Muscle layer of duodenum (tissue), 2 donors: ENCODE measurements at regions not wholly inside any gene's neighbourhood (a gene's known extent, or its start where the extent isn't known, plus 50 kb on each side); places are given as distances from the start of the nearest gene placed in this dataset.
"Not testable (repeated sequence)": the region's sequence is repeated elsewhere in the genome, so short reads cannot be mapped to it uniquely, and the experiment has no call there.

Experiments used
- H3K27ac ChIP-seq: one replicate; pipeline ENCODE4 v1.7.0; 2013; ENCODE audit warnings: mild to moderate bottlenecking, low read length
- H3K27me3 ChIP-seq: one replicate; pipeline ENCODE4 v1.7.0; 2013; ENCODE audit warnings: low read depth, mild to moderate bottlenecking, control low read depth, low read length
- H3K36me3 ChIP-seq, 2 donors: one replicate each; pipeline ENCODE4 v1.7.0; 2013; ENCODE audit warnings: low read length in 2 of 2, control low read depth in 1 of 2, mild to moderate bottlenecking in 1 of 2; ENCODE audit not compliant: insufficient read depth in 2 of 2, control insufficient read depth in 1 of 2
- H3K4me1 ChIP-seq, 2 donors: one replicate each; pipeline ENCODE4 v1.7.0; 2013; ENCODE audit warnings: low read length in 2 of 2, mild to moderate bottlenecking in 2 of 2, control low read depth in 1 of 2, moderate library complexity in 1 of 2; ENCODE audit not compliant: insufficient read depth in 2 of 2, control insufficient read depth in 1 of 2
- H3K4me3 ChIP-seq, 2 donors: one replicate each; pipeline ENCODE4 v1.7.0; 2013; ENCODE audit warnings: low read length in 2 of 2, low read depth in 1 of 2, mild to moderate bottlenecking in 1 of 2
- H3K9me3 ChIP-seq, 2 donors: one replicate each; pipeline ENCODE4 v1.7.0; 2013; ENCODE audit warnings: low read length in 2 of 2, control low read depth in 1 of 2, mild to moderate bottlenecking in 1 of 2; ENCODE audit not compliant: control insufficient read depth in 1 of 2
- donor health status: healthy.

- H3K4me3 ChIP-seq = no peak overlapping the region
- H3K27ac ChIP-seq = no peak overlapping the region
- no peaks in the 10 kb centered on the region for H3K4me1 ChIP-seq
- H3K9me3 ChIP-seq = no peaks in the 10 kb centered on the region
- H3K36me3 ChIP-seq = no peaks in the 10 kb centered on the region
- no peaks in the 10 kb centered on the region for H3K27me3 ChIP-seq
These were observed 189.8 kb upstream of the CDH5 start for GRCh38 chr16:66176731-66177130.

DNA sequence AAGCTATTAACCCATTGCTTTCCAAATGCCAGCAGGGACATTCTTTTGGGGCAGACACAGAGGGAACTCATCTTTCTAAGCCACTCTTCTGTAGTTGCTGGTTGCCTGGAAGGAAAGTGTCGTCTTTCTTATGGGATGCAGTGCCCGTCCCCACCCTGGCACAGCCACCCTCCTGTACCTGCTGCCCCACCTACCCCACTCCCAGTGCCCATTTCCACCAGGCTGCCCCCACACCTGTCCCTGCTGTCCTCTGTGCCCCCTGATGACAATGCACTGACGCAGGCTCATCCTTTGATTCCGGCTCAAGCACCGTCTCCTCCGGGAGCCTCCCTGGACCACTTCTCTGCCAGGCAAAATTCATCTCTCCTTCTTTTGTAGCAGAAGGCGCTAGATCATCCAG, 190.4 kb upstream of the CDH5 start:
- Histone ChIP-seq H3K27me3 (no peaks in the 10 kb centered on the region), H3K9me3 (no peaks in the 10 kb centered on the region), H3K27ac (no peak overlapping the region), H3K4me1 (no peaks in the 10 kb centered on the region), H3K4me3 (no peak overlapping the region), H3K36me3 (no peaks in the 10 kb centered on the region)

GRCh38 chr16:66175636-66176035, 190.9 kb upstream of the CDH5 start:
- H3K4me3 ChIP-seq = no peak overlapping the region
- no peaks in the 10 kb centered on the region for H3K4me1 ChIP-seq
- no peaks in the 10 kb centered on the region for H3K27me3 ChIP-seq
- no peak overlapping the region for H3K27ac ChIP-seq
- no peaks in the 10 kb centered on the region for H3K36me3 ChIP-seq
- H3K9me3 ChIP-seq = no peaks in the 10 kb centered on the region

- H3K4me3 ChIP-seq = no peak overlapping the region
- no peak overlapping the region for H3K27ac ChIP-seq
- H3K36me3 ChIP-seq = no peaks in the 10 kb centered on the region
- no peaks in the 10 kb centered on the region for H3K4me1 ChIP-seq
- H3K9me3 ChIP-seq = no peaks in the 10 kb centered on the region
- H3K27me3 ChIP-seq = no peaks in the 10 kb centered on the region
These were observed 191.4 kb upstream of the CDH5 start for GRCh38 chr16:66175058-66175457.

GRCh38 chr16:66173796-66174195, 192.7 kb upstream of the CDH5 start:
- H3K27me3 ChIP-seq, H3K9me3 ChIP-seq, H3K27ac ChIP-seq, H3K4me1 ChIP-seq, H3K36me3 ChIP-seq, H3K4me3 ChIP-seq: not testable (repeated sequence)

DNA sequence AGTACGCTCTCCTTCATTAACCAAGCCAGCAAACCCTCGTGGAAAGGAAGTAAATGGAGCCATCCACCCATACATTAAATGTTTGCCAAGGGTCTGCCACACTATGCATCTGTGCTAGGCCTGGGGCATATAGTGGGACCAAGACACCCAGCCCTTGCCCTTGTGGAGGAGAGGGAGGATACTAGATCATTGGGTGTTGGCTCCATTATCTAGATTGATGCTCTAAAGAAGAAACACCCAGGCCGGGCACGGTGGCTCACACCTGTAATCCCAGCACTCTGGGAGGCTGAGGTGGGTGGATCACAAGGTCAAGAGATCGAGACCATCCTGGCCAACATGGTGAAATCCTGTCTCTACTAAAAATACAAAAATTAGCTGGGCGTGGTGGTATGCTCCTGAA, 193.3 kb upstream of the CDH5 start:
- not testable (repeated sequence) for H3K4me1 ChIP-seq, H3K27ac ChIP-seq, H3K27me3 ChIP-seq, H3K36me3 ChIP-seq, H3K9me3 ChIP-seq, H3K4me3 ChIP-seq

DNA sequence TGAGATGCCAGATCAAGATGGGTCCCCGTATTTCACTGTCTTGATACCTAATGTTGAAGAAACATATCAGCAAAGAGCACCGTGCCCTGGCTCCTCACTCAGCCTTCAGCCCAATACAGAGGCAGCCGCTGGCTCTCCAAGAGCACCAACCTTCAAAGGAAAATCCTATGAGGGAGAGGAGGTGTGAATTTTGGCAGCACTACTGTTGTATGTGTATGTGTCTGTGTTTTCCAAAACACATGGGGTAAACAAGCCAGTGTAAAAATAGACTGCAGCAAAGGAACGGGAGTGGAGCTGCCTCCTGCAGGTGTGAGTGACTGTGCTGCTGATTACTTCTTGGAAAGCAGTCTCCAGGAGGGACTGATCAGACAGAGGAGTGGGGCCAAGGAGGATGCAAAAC, 194.0 kb upstream of the CDH5 start:
- Histone ChIP-seq H3K27ac (no peak overlapping the region), H3K9me3 (no peaks in the 10 kb centered on the region), H3K4me1 (no peaks in the 10 kb centered on the region), H3K36me3 (no peaks in the 10 kb centered on the region), H3K27me3 (no peaks in the 10 kb centered on the region), H3K4me3 (no peak overlapping the region)

GRCh38 chr16:66171578-66171977, 194.9 kb upstream of the CDH5 start:
- Histone ChIP-seq H3K27me3 (no peaks in the 10 kb centered on the region), H3K4me1 (no peaks in the 10 kb centered on the region), H3K36me3 (no peaks in the 10 kb centered on the region), H3K4me3 (no peak overlapping the region), H3K27ac (no peak overlapping the region), H3K9me3 (no peaks in the 10 kb centered on the region)

DNA sequence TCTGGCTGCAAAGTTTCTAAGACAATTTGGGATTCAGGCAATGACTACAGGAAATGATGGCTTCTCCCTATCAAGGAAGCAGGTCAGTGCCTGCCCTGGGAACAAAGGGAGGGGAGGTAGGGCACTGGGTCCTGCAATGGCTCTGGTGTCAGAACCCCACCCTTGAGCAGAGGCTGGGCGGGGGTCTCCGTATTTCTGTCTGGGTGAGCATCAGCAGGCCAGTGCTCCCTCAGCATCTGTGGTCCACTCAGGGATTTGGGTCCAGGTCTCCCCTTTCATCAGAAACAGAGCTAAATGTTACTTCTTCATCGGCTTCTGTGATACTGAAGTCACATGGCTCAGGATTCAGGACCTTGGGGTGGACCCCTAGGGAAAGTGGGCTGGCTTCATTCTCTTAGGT, 195.5 kb upstream of the CDH5 start:
- no peaks in the 10 kb centered on the region for H3K4me1 ChIP-seq
- H3K36me3 ChIP-seq = no peaks in the 10 kb centered on the region
- H3K27me3 ChIP-seq = no peaks in the 10 kb centered on the region
- H3K9me3 ChIP-seq = no peaks in the 10 kb centered on the region
- H3K27ac ChIP-seq = no peak overlapping the region
- no peak overlapping the region for H3K4me3 ChIP-seq

- no peak overlapping the region for H3K27ac ChIP-seq
- no peaks in the 10 kb centered on the region for H3K27me3 ChIP-seq
- no peaks in the 10 kb centered on the region for H3K9me3 ChIP-seq
- H3K36me3 ChIP-seq = no peaks in the 10 kb centered on the region
- H3K4me1 ChIP-seq = no peaks in the 10 kb centered on the region
- no peak overlapping the region for H3K4me3 ChIP-seq
These were observed 196.7 kb upstream of the CDH5 start for GRCh38 chr16:66169817-66170216.

- no peak overlapping the region for H3K27ac ChIP-seq
- H3K4me3 ChIP-seq = no peak overlapping the region
- H3K36me3 ChIP-seq = no peaks in the 10 kb centered on the region
- H3K4me1 ChIP-seq = no peaks in the 10 kb centered on the region
- H3K27me3 ChIP-seq = no peaks in the 10 kb centered on the region
- no peaks in the 10 kb centered on the region for H3K9me3 ChIP-seq
These were observed 197.7 kb upstream of the CDH5 start for GRCh38 chr16:66168777-66169176.

DNA sequence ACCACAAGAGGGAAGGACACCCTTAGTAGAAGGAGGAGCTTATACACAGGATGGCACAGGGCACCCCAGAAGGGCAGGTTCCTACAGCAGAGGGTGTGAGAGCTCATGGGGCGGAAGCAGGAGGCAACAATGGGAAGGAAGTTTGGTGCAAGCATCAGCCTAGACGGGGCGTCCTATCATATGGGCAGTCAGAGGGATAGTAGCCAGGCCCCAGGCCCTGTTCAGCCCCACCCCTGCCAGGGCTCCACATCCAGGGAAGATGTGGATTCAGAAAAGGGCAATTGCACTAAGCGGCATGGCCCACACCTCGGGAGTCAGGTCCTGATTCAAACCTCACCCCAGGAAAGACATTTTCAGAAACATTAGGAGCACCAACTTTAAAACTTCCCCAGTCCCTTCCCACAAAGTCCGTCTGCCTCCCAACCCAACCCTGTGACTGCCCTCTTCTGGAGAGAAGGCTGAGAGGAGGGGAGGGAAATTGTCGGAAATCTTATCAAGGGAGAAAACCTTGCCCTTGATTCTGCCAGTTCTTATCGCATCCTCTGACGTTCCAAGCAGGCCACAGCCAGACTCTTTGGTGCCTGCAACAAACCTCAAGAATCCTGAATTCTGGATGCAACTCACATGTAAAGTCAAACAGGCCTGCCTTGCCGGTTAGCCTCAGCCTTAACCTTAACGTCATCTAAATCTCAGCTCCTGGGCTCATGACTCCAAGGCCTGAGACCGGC, 198.8 kb upstream of the CDH5 start:
- Histone ChIP-seq H3K27me3 (no peaks in the 10 kb centered on the region), H3K4me1 (no peaks in the 10 kb centered on the region), H3K9me3 (no peaks in the 10 kb centered on the region), H3K36me3 (no peaks in the 10 kb centered on the region), H3K27ac (no peak overlapping the region), H3K4me3 (no peak overlapping the region)
